ENCODE measurements at regions not wholly inside any gene's neighbourhood (a gene's known extent, or its start where the extent isn't known, plus 50 kb on each side); places are given as distances from the start of the nearest gene placed in this dataset.
"Not testable (repeated sequence)": the region's sequence is repeated elsewhere in the genome, so short reads cannot be mapped to it uniquely, and the experiment has no call there.

GRCh38 chr7:14973712-14974428 lies 71.3 kb upstream of the DGKB start:
- intact Hi-C loops (cut with micrococcal nuclease) = no loop called here

DNA sequence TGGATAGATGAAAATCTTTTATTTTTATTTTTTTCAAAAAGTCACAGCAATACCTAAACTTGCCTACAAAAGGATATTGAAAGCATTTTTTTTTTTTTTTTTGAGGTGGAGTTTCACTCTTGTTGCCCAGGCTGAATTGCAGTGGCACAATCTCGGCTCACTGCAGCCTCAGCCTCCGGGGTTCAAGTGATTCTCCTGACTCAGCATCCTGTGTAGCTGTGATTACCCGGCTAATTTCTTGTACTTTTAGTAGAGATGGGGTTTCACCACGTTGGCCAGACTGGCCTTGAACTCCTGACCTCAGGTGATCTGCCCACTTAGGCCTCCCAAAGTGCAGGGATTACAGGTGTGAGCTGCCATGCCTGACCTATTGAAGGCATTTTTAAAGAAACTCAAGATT lies 69.1 kb upstream of the DGKB start:
- intact Hi-C loops (cut with micrococcal nuclease) = not testable (repeated sequence)

DNA sequence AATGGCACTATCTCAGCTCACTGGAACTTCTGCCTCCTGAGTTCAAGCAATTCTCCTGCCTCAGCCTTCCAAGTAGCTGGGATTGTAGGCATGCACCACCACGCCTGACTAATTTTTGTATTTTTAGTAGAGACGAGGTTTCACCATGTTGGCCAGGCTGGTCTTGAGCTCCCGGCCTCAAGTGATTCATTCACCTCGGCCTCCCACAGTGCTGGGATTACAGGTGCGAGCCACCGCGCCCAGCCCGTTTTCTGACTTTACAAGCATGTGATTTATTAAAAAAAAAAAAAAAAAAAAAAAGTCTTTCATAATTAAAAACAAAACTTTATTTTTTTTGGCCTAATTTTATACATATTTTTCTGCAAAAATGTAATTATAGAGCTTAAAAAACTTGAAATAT lies 64.8 kb upstream of the DGKB start:
- intact Hi-C loops (cut with micrococcal nuclease) = not testable (repeated sequence)

DNA sequence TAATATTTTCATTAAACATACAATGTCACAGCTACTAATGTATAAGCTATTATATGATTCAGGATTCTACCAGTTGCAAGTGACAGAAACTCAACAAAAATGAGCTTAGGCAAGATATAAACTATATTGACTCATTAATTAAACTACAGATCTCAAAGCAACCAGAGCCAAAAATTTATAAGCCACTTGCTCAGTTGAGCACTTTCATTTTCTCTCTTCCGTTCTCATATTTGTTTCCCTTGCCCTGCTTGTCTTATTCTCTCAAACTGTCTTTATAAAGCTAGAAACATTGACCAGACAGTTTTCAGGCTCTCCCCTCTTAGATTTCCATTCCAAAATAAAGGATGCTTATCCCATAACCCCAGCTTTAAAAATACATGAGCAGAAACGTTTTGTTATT lies 60.2 kb upstream of the DGKB start:
- intact Hi-C loops (cut with micrococcal nuclease) = no loop called here

DNA sequence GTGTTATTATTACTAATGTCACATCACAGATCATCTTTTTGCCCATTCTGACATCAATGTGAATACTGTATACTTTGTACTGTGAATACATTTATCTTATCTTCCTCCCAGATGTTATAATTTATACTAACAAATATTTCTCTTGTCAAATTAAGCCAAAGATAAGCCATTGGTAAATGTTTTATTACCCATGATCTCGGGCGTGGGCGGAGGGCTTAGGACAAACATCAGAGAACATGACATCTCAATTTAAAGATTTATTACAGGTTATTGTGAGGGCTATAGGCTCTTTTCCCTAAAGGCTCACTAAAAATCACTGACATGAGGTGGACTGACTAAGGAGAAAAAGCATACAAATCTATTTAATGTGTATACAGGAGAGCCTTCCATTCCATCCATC lies 58.2 kb upstream of the DGKB start:
- intact Hi-C loops (cut with micrococcal nuclease) = no loop called here

GRCh38 chr7:14959339-14959738 lies 56.8 kb upstream of the DGKB start:
- intact Hi-C loops (cut with micrococcal nuclease) = no loop called here

GRCh38 chr7:14954035-14954434 lies 51.5 kb upstream of the DGKB start:
- intact Hi-C loops (cut with micrococcal nuclease) = no loop called here

Data from T-helper 1 cell treated with Interleukin-12 subunit alpha and Interleukin-12 subunit beta and Interleukin-4 antibody, amounts not matched to agents 30 ng/mL and 1 ng/mL, for 36 hours (primary cell).